LoVo (cell line): ENCODE measurements at regions not wholly inside any gene's neighbourhood (a gene's known extent, or its start where the extent isn't known, plus 50 kb on each side); places are given as distances from the start of the nearest gene placed in this dataset.
A peak's percentile ranks its signal among the peaks of the same experiment; 100 is the strongest.
"Not testable (repeated sequence)": the region's sequence is repeated elsewhere in the genome, so short reads cannot be mapped to it uniquely, and the experiment has no call there.

Experiments
- DNase-seq: peaks from one replicate; pipeline ENCODE4 v3.0.0-alpha.2; 2016; ENCODE audit warnings: low spot score

- DNase-seq: no peak
Measured at GRCh38 chrX:27404366-27404765, 58.8 kb downstream of the PPP4R3C start.

- no peak for DNase-seq
Measured at GRCh38 chrX:27399146-27399456, 64.0 kb downstream of the PPP4R3C start.

GRCh38 chrX:27391623-27392022, 71.5 kb downstream of the PPP4R3C start:
- DNase-seq: no peak

GRCh38 chrX:27381419-27381818, 81.7 kb downstream of the PPP4R3C start:
- DNase-seq: no peak

GRCh38 chrX:27380163-27380845, 82.8 kb downstream of the PPP4R3C start:
- no peak for DNase-seq

- no peak for DNase-seq
Measured at GRCh38 chrX:27354021-27354420, 109.1 kb downstream of the PPP4R3C start.

- no peak for DNase-seq
Measured at GRCh38 chrX:27350476-27350875, 112.7 kb downstream of the PPP4R3C start.

GRCh38 chrX:27336466-27337091, 126.6 kb downstream of the PPP4R3C start:
- peak; percentile 18 for DNase-seq

GRCh38 chrX:27321632-27322031, 141.5 kb downstream of the PPP4R3C start:
- no peak for DNase-seq

- DNase-seq: no peak
Measured at GRCh38 chrX:27309406-27309805, 153.7 kb downstream of the PPP4R3C start.

- DNase-seq: no peak
Measured at GRCh38 chrX:27307546-27307945, 155.6 kb downstream of the PPP4R3C start.

- DNase-seq: not testable (repeated sequence)
Measured at GRCh38 chrX:27292552-27292951, 170.6 kb downstream of the PPP4R3C start.

- DNase-seq: no peak
Measured at GRCh38 chrX:27276751-27277150, 186.4 kb downstream of the PPP4R3C start.

- DNase-seq: no peak
Measured at GRCh38 chrX:27254656-27255055, 208.5 kb downstream of the PPP4R3C start.

GRCh38 chrX:27251369-27251768, 211.8 kb downstream of the PPP4R3C start:
- no peak for DNase-seq

- no peak for DNase-seq
Measured at GRCh38 chrX:27242581-27242980, 220.6 kb downstream of the PPP4R3C start.

- DNase-seq: no peak
Measured at GRCh38 chrX:27241981-27242380, 221.2 kb downstream of the PPP4R3C start.

GRCh38 chrX:27240042-27240441, 223.1 kb downstream of the PPP4R3C start:
- not testable (repeated sequence) for DNase-seq

GRCh38 chrX:27236681-27237080, 226.5 kb downstream of the PPP4R3C start:
- no peak for DNase-seq

- no peak for DNase-seq
Measured at GRCh38 chrX:27229721-27230120, 233.4 kb downstream of the PPP4R3C start.

GRCh38 chrX:27222661-27223060, 240.5 kb downstream of the PPP4R3C start:
- DNase-seq: no peak

- DNase-seq: peak; percentile 26
Measured at GRCh38 chrX:27186671-27187070, 276.5 kb downstream of the PPP4R3C start.

- DNase-seq: no peak
Measured at GRCh38 chrX:27163236-27163635, 299.9 kb downstream of the PPP4R3C start.

GRCh38 chrX:27162496-27162895, 300.6 kb downstream of the PPP4R3C start:
- no peak for DNase-seq
